A549 (cell line): ENCODE measurements at regions not wholly inside any gene's neighbourhood (a gene's known extent, or its start where the extent isn't known, plus 50 kb on each side); places are given as distances from the start of the nearest gene placed in this dataset.
A peak's percentile ranks its signal among the peaks of the same experiment; 100 is the strongest.

Source experiments
- ATAC-seq, 2 experiments: fragments of 200-7000 bp in 1 of 2; fragments of >200 bp in 1 of 2; cut with Nextera tagmentation in 1 of 2; cut with Tn5 transposase in 1 of 2; 3 replicates each; pipeline versions ENCODE4 v1.8.0 to v1.9.1; 2018 to 2020; ENCODE audit warnings: mild to moderate bottlenecking in 1 of 2, moderate library complexity in 1 of 2
- CTCF ChIA-PET: fragments of 300-600 bp; sonication (Branson Sonifier 250); formaldehyde crosslinking; extraction: SDS; loops from one replicate; lab custom pipeline; 2021; ENCODE audit warnings: antibody characterized with exemption, inconsistent platforms; lab: Yijun Ruan, JAX
- POLR2A ChIA-PET: fragments of 350-600 bp; formaldehyde crosslinking; extraction: SDS; loops from one replicate; lab custom pipeline; 2021; ENCODE audit warnings: antibody characterized with exemption, inconsistent platforms; lab: Yijun Ruan, JAX
- DNase-seq, 2 experiments: peaks; one replicate each; pipeline versions ENCODE4 v3.0.0 to v3.0.0-alpha.2; 2011 to 2016; ENCODE audit warnings: low read depth in 1 of 2, low spot score in 1 of 2
- FAIRE-seq: peaks from 2 replicates; lab custom pipeline; 2011; peaks lifted over from hg19 to GRCh38; lab: Jason Lieb, UNC
- H3K27ac ChIP-seq, 2 experiments: fragments of >200 bp; sonication (Bioruptor Twin); formaldehyde crosslinking; 3 replicates each; pipeline ENCODE4 v1.5.1; 2016 to 2017
- H3K4me1 ChIP-seq: fragments of >200 bp; sonication (Bioruptor Twin); formaldehyde crosslinking; 3 replicates; pipeline ENCODE4 v1.6.1; 2016
- H3K4me2 ChIP-seq: fragments of >200 bp; sonication (Bioruptor Twin); formaldehyde crosslinking; 3 replicates; pipeline ENCODE4 v1.6.1; 2016
- H3K4me3 ChIP-seq: fragments of >200 bp; sonication (Bioruptor Twin); formaldehyde crosslinking; 3 replicates; pipeline ENCODE4 v1.5.1; 2016
- H3K9me3 ChIP-seq: fragments of >200 bp; sonication (Bioruptor Twin); formaldehyde crosslinking; 3 replicates; pipeline ENCODE4 v1.6.1; 2016
- ATOH8 ChIP-seq: fragments of 250-450 bp; sonication (Bioruptor Pico); IDR thresholded peaks from 2 replicates; pipeline ENCODE4 v1.5.0; 2020; ENCODE audit warnings: low read depth, mild to moderate bottlenecking, moderate library complexity
- BCL3 ChIP-seq: fragments of >200 bp; sonication (Bioruptor Twin); formaldehyde crosslinking; IDR thresholded peaks from 3 replicates; pipeline ENCODE4 v1.6.1; 2016
- BHLHE40 ChIP-seq: IDR thresholded peaks from 2 replicates; pipeline ENCODE4 v1.6.1; 2012; ENCODE audit warnings: low read depth, low read length, inconsistent platforms
- CHD4 ChIP-seq: fragments of 200-600 bp; sonication (generic); IDR thresholded peaks from 2 replicates; pipeline ENCODE4 v1.6.1; 2016; ENCODE audit warnings: antibody characterized with exemption, mild to moderate bottlenecking, borderline replicate concordance
- E2F6 ChIP-seq: IDR thresholded peaks from 2 replicates; pipeline ENCODE4 v1.6.1; 2012; ENCODE audit warnings: low read depth, borderline replicate concordance
- EHMT2 ChIP-seq: fragments of 200-600 bp; sonication (generic); IDR thresholded peaks from 2 replicates; pipeline ENCODE4 v1.6.1; 2016; ENCODE audit warnings: antibody characterized with exemption, low read depth, mild to moderate bottlenecking, moderate library complexity
- EP300 ChIP-seq, 2 experiments: fragments of >200 bp; sonication (Bioruptor Twin); formaldehyde crosslinking; IDR thresholded peaks; 2 replicates in 1 of 2; 3 replicates in 1 of 2; pipeline ENCODE4 v1.6.1; 2016 to 2017
- HES2 ChIP-seq: fragments of >200 bp; sonication (Bioruptor Twin); formaldehyde crosslinking; IDR thresholded peaks from 2 replicates; pipeline ENCODE4 v1.6.1; 2016
- HEYL ChIP-seq: fragments of 250-450 bp; sonication (Bioruptor Pico); IDR thresholded peaks from 2 replicates; pipeline ENCODE4 v1.8.0; 2021; ENCODE audit warnings: mild to moderate bottlenecking, moderate library complexity
- HOXA7 ChIP-seq: fragments of 250-450 bp; sonication (Bioruptor Pico); IDR thresholded peaks from 2 replicates; pipeline ENCODE4 v1.5.0; 2020; ENCODE audit warnings: mild to moderate bottlenecking, moderate library complexity
- JUNB ChIP-seq: fragments of >200 bp; sonication (Bioruptor Twin); formaldehyde crosslinking; IDR thresholded peaks from 2 replicates; pipeline ENCODE4 v1.6.1; 2016
- KDM1A ChIP-seq: fragments of 200-600 bp; sonication (generic); IDR thresholded peaks from 2 replicates; pipeline ENCODE4 v1.6.1; 2016; ENCODE audit warnings: low read depth, mild to moderate bottlenecking
- MAZ ChIP-seq: fragments of 150-350 bp; IDR thresholded peaks from 2 replicates; pipeline ENCODE4 v1.6.1; 2014; ENCODE audit warnings: antibody characterized with exemption, low read depth, low read length, borderline replicate concordance
- MYC ChIP-seq: IDR thresholded peaks from 2 replicates; pipeline ENCODE4 v1.6.1; 2012; ENCODE audit warnings: mild to moderate bottlenecking, inconsistent platforms, low read length, improper control_type of control experiment, borderline replicate concordance
- NPAS2 ChIP-seq: fragments of 250-450 bp; sonication (Bioruptor Pico); IDR thresholded peaks from 2 replicates; pipeline ENCODE4 v1.8.0; 2022; ENCODE audit warnings: mild to moderate bottlenecking, moderate library complexity, borderline replicate concordance
- NR3C1 ChIP-seq: fragments of >200 bp; sonication (Bioruptor Twin); formaldehyde crosslinking; IDR thresholded peaks from 3 replicates; pipeline ENCODE4 v1.6.1; 2017
- RAD21 ChIP-seq, 2 experiments: fragments of >200 bp in 1 of 2; sonication (Bioruptor Twin) in 1 of 2; formaldehyde crosslinking in 1 of 2; IDR thresholded peaks in 1 of 2; conservative IDR thresholded peaks in 1 of 2; 2 replicates in 1 of 2; 3 replicates in 1 of 2; pipeline ENCODE4 v1.6.1; 2012 to 2018; ENCODE audit warnings: inconsistent platforms in 1 of 2
- RCOR1 ChIP-seq: fragments of 150-350 bp; IDR thresholded peaks from 2 replicates; pipeline ENCODE4 v1.6.1; 2014; ENCODE audit warnings: antibody characterized with exemption, low read length, low read depth
- RNF2 ChIP-seq: fragments of 200-600 bp; sonication (generic); IDR thresholded peaks from 2 replicates; pipeline ENCODE4 v1.6.1; 2016; ENCODE audit warnings: low read depth, mild to moderate bottlenecking, antibody characterized with exemption, moderate library complexity, borderline replicate concordance
- SREBF2 ChIP-seq: fragments of 450-650 bp; IDR thresholded peaks from 2 replicates; pipeline ENCODE4 v1.6.1; 2014; ENCODE audit warnings: mild to moderate bottlenecking, moderate library complexity
- TFCP2L1 ChIP-seq: fragments of 250-450 bp; sonication (Bioruptor Pico); IDR thresholded peaks from 2 replicates; pipeline ENCODE4 v1.5.0; 2021; ENCODE audit warnings: mild to moderate bottlenecking
- USF2 ChIP-seq: fragments of 450-650 bp; IDR thresholded peaks from 2 replicates; pipeline ENCODE4 v1.6.1; 2014; ENCODE audit warnings: antibody characterized with exemption
- ZC3H11A ChIP-seq: fragments of 450-650 bp; IDR thresholded peaks from 2 replicates; pipeline ENCODE4 v1.6.1; 2014; ENCODE audit warnings: antibody characterized with exemption, mild to moderate bottlenecking
- WGBS: methylation state at CpG from one replicate; pipeline ENCODE4 v1.1.6; 2017; ENCODE audit errors: missing lambda C conversion rate; 5-methylcytosine and 5-hydroxymethylcytosine counted together

- TF ChIP-seq SREBF2, result no peak
- TF ChIP-seq BCL3, result no peak
- TF ChIP-seq NPAS2 (CRISPR knock-in tag), result no peak
- no peak for TF ChIP-seq TFCP2L1 (CRISPR knock-in tag)
- no peak for TF ChIP-seq HES2
- TF ChIP-seq, all 56 proteins: peak for 0
Observed at GRCh38 chr11:8810540-8811301, 100.3 kb upstream of the AKIP1 start (continued).

GRCh38 chr11:8811571-8811970 is 99.4 kb upstream of the AKIP1 start:
- TF ChIP-seq MYC (no peak), EP300 (IDR thresholded peaks at IDR 0.05) (no peak), HES2 (no peak), MAZ (no peak), E2F6 (no peak), ATOH8 (CRISPR knock-in tag) (no peak), RNF2 (no peak), RCOR1 (no peak), KDM1A (no peak), ZC3H11A (no peak), EHMT2 (no peak), BHLHE40 (no peak), HOXA7 (CRISPR knock-in tag) (no peak), NR3C1 (no peak), JUNB (no peak), CHD4 (no peak), HEYL (CRISPR knock-in tag) (no peak), RAD21 (conservative IDR thresholded peaks at IDR 0.05 in 1 of 2, IDR thresholded peaks at IDR 0.05 in 1 of 2) (no peak), USF2 (no peak)
- TF ChIP-seq, all 56 proteins: peak for 0
- ChIA-PET POLR2A (interaction anchor here (1.2 kb wide), 1 partner anchor 123 kb away, joined by 3 read pairs; no protein-coding TSS in a partner anchor), CTCF (interaction anchor here (1.7 kb wide), 1 partner anchor 23 kb away, joined by 4 read pairs; no protein-coding TSS in a partner anchor)
- WGBS, result 80% methylated on average over 1 of the region's 1 CpG
- no peak overlapping the region for H3K4me3 ChIP-seq
- H3K4me2 ChIP-seq, result no peak overlapping the region
- FAIRE-seq (no peak), ATAC-seq (no peak), DNase-seq (no peak)
- peaks cover 30% of the 10 kb centered on the region for H3K4me1 ChIP-seq
- H3K27ac ChIP-seq, result peak overlapping the region; percentile 3 to 40; a peak in 3 of 6 replicates
- H3K9me3 ChIP-seq, result no peaks in the 10 kb centered on the region
